ENCODE measurements at regions not wholly inside any gene's neighbourhood (a gene's known extent, or its start where the extent isn't known, plus 50 kb on each side); places are given as distances from the start of the nearest gene placed in this dataset.

- no peak overlapping the region for H3K9ac ChIP-seq (ENCODE audit: control insufficient read depth, extremely low read depth, insufficient read depth, low read length)
- H2AFZ ChIP-seq (ENCODE audit: control insufficient read depth, low read length): no peak overlapping the region
- no peak for FAIRE-seq
- H3K27me3 ChIP-seq (ENCODE audit: control insufficient read depth, extremely low read depth, insufficient read depth, low read length): peaks cover 8% of the 10 kb centered on the region
- H3K27ac ChIP-seq (ENCODE audit: control insufficient read depth, insufficient read depth, low read length): no peak overlapping the region
- dilution Hi-C loops (cut with MboI; ENCODE audit: extremely low pct_ligation_motif_present, low sequenced_read_pairs): no loop called here
- H3K36me3 ChIP-seq (ENCODE audit: control insufficient read depth in 2 of 2, extremely low read depth in 1 of 2, insufficient read depth in 2 of 2, low read length in 2 of 2): no peaks in the 10 kb centered on the region
- H3K9me1 ChIP-seq (ENCODE audit: control insufficient read depth, extremely low read depth, insufficient read depth, low read length): no peaks in the 10 kb centered on the region
- peaks cover 9% of the 10 kb centered on the region for H3K4me1 ChIP-seq (ENCODE audit: control insufficient read depth, extremely low read depth, insufficient read depth, low read length)
- H4K20me1 ChIP-seq (ENCODE audit: control insufficient read depth, extremely low read depth, insufficient read depth, low read length): no peaks in the 10 kb centered on the region
- H3K9me3 ChIP-seq (ENCODE audit: control insufficient read depth, low read depth, low read length): no peaks in the 10 kb centered on the region
- DNase-seq (ENCODE audit: low read depth, low spot score): no peak
- TF ChIP-seq EZH2 (IDR thresholded peaks at IDR 0.05; ENCODE audit: low read length): no peak
- TF ChIP-seq CTCF (optimal IDR thresholded peaks at IDR 0.05 in 1 of 3, IDR thresholded peaks at IDR 0.05 in 1 of 3, conservative IDR thresholded peaks at IDR 0.05 in 1 of 3; ENCODE audit: extremely low read depth in 1 of 3, insufficient read depth in 2 of 3, low read length in 3 of 3): no peak
- no peaks in the 10 kb centered on the region for H3K79me2 ChIP-seq (ENCODE audit: control insufficient read depth, insufficient read depth, low read length)
- H3K4me2 ChIP-seq (ENCODE audit: control insufficient read depth, extremely low read depth, insufficient read depth, low read depth, low read length): no peak overlapping the region
- H3K4me3 ChIP-seq (ENCODE audit: control insufficient read depth in 2 of 3, extremely low read depth in 1 of 3, insufficient read depth in 2 of 3, low read depth in 1 of 3, low read length in 3 of 3): no peak overlapping the region
These were observed 207.2 kb downstream of the ZNF365 start for GRCh38 chr10:62581351-62581750.

GRCh38 chr10:62582101-62582705, 208.0 kb downstream of the ZNF365 start:
- Histone ChIP-seq H3K9me3 (ENCODE audit: control insufficient read depth, low read depth, low read length) (no peaks in the 10 kb centered on the region), H3K79me2 (ENCODE audit: control insufficient read depth, insufficient read depth, low read length) (no peaks in the 10 kb centered on the region), H3K9me1 (ENCODE audit: control insufficient read depth, extremely low read depth, insufficient read depth, low read length) (no peaks in the 10 kb centered on the region), H2AFZ (ENCODE audit: control insufficient read depth, low read length) (no peak overlapping the region), H3K4me1 (ENCODE audit: control insufficient read depth, extremely low read depth, insufficient read depth, low read length) (peaks cover 9% of the 10 kb centered on the region), H4K20me1 (ENCODE audit: control insufficient read depth, extremely low read depth, insufficient read depth, low read length) (no peaks in the 10 kb centered on the region), H3K4me2 (ENCODE audit: control insufficient read depth, extremely low read depth, insufficient read depth, low read depth, low read length) (no peak overlapping the region), H3K4me3 (ENCODE audit: control insufficient read depth in 2 of 3, extremely low read depth in 1 of 3, insufficient read depth in 2 of 3, low read depth in 1 of 3, low read length in 3 of 3) (no peak overlapping the region), H3K27me3 (ENCODE audit: control insufficient read depth, extremely low read depth, insufficient read depth, low read length) (peaks cover 8% of the 10 kb centered on the region), H3K9ac (ENCODE audit: control insufficient read depth, extremely low read depth, insufficient read depth, low read length) (no peak overlapping the region), H3K27ac (ENCODE audit: control insufficient read depth, insufficient read depth, low read length) (no peak overlapping the region), H3K36me3 (ENCODE audit: control insufficient read depth in 2 of 2, extremely low read depth in 1 of 2, insufficient read depth in 2 of 2, low read length in 2 of 2) (no peaks in the 10 kb centered on the region)
- TF ChIP-seq CTCF (optimal IDR thresholded peaks at IDR 0.05 in 1 of 3, IDR thresholded peaks at IDR 0.05 in 1 of 3, conservative IDR thresholded peaks at IDR 0.05 in 1 of 3; ENCODE audit: extremely low read depth in 1 of 3, insufficient read depth in 2 of 3, low read length in 3 of 3): no peak
- TF ChIP-seq EZH2 (IDR thresholded peaks at IDR 0.05; ENCODE audit: low read length): no peak
- dilution Hi-C loops (cut with MboI; ENCODE audit: extremely low pct_ligation_motif_present, low sequenced_read_pairs): no loop called here
- no peak for DNase-seq (ENCODE audit: low read depth, low spot score)
- FAIRE-seq: no peak
